ENCODE measurements at regions not wholly inside any gene's neighbourhood (a gene's known extent, or its start where the extent isn't known, plus 50 kb on each side); places are given as distances from the start of the nearest gene placed in this dataset.

GRCh38 chr20:17849901-17850683 lies 118.5 kb downstream of the SNX5 start:
- Histone ChIP-seq H2AFZ (ENCODE audit: insufficient read depth, low read depth, low read length, poor library complexity, severe bottlenecking) (no peak overlapping the region), H3K4me3 (ENCODE audit: control extremely low read depth in 1 of 5, extremely low read depth in 1 of 5, insufficient read depth in 1 of 5, low read depth in 2 of 5, low read length in 4 of 5) (no peak overlapping the region), H3K36me3 (replicated peaks in 1 of 2; ENCODE audit: control extremely low read depth in 1 of 2, control insufficient read depth in 1 of 2, extremely low read depth in 1 of 2, insufficient read depth in 2 of 2, low read length in 1 of 2) (no peaks in the 10 kb centered on the region), H3K9me3 (ENCODE audit: control extremely low read depth in 1 of 3, control insufficient read depth in 2 of 3, insufficient read depth in 1 of 3, low read length in 2 of 3) (peaks cover 0 to 16% (median 6%) of the 10 kb centered on the region in 3 donors), H3K4me2 (replicated peaks; ENCODE audit: low read depth, low read length, poor library complexity, severe bottlenecking) (no peak overlapping the region), H3K79me2 (ENCODE audit: control insufficient read depth, insufficient read depth, low read length) (no peaks in the 10 kb centered on the region), H4K20me1 (ENCODE audit: control insufficient read depth, insufficient read depth, low read length, poor library complexity, severe bottlenecking) (no peaks in the 10 kb centered on the region), H3K9ac (ENCODE audit: low read length) (no peak overlapping the region), H3K27ac (ENCODE audit: low read length in 2 of 2) (no peak overlapping the region), H3K4me1 (ENCODE audit: control insufficient read depth in 2 of 2, insufficient read depth in 2 of 2, low read length in 2 of 2) (peaks cover 52 to 64% of the 10 kb centered on the region in 2 donors), H3K27me3 (replicated peaks in 1 of 4; ENCODE audit: control extremely low read depth in 1 of 4, control insufficient read depth in 3 of 4, insufficient read depth in 4 of 4, low read length in 3 of 4) (no peaks in the 10 kb centered on the region)
- no peak for ATAC-seq (ENCODE audit: low read depth)
- H3K4me1 Mint-ChIP-seq: peaks cover 64% of the 10 kb centered on the region
- 95% methylated on average over 9 of the region's 15 CpGs for WGBS (ENCODE audit: insufficient coverage)
- peaks cover 4% of the 10 kb centered on the region for H3K9me3 Mint-ChIP-seq (ENCODE audit: insufficient read depth)
- TF ChIP-seq CTCF (IDR thresholded peaks at IDR 0.05): no peak
- no peak for TF ChIP-seq EZH2 (IDR thresholded peaks at IDR 0.05; ENCODE audit: borderline replicate concordance, insufficient read depth, low read depth, low read length, poor library complexity, severe bottlenecking)
- H3K4me3 Mint-ChIP-seq: no peak overlapping the region
- no peak for DNase-seq
- POLR2A ChIA-PET: no interaction called here
- no peaks in the 10 kb centered on the region for H3K27me3 Mint-ChIP-seq
- peak overlapping the region; percentile 11 for H3K27ac Mint-ChIP-seq
- intact Hi-C loops (cut with micrococcal nuclease): loop anchor here (10.0 kb wide), 1 partner anchor 115 kb away; the partner anchor contains the start of genes MGME1 and SNX5
- CTCF ChIA-PET: interaction anchor here (0.5 to 1.1 kb wide), 3 partner anchors 14 to 114 kb away, joined by 3 read pairs; no protein-coding TSS in a partner anchor
